Putamen (tissue), 1 donor: ENCODE measurements at regions not wholly inside any gene's neighbourhood (a gene's known extent, or its start where the extent isn't known, plus 50 kb on each side); places are given as distances from the start of the nearest gene placed in this dataset.
A peak's percentile ranks its signal among the peaks of the same experiment; 100 is the strongest.
"Not testable (repeated sequence)": the region's sequence is repeated elsewhere in the genome, so short reads cannot be mapped to it uniquely, and the experiment has no call there.

Experiments used
- DNase-seq: peaks from one replicate; pipeline ENCODE4 v3.0.0-alpha.2; 2016; ENCODE audit warnings: low spot score

GRCh38 chr3:125917020-125917549 is 51.9 kb upstream of the ROPN1B start:
- DNase-seq: peak; percentile 59

- not testable (repeated sequence) for DNase-seq
Measured at GRCh38 chr3:125918024-125918423, 51.0 kb upstream of the ROPN1B start.

GRCh38 chr3:125918451-125918850 is 50.5 kb upstream of the ROPN1B start:
- DNase-seq: not testable (repeated sequence)

GRCh38 chr3:125918866-125919265 is 50.1 kb upstream of the ROPN1B start:
- peak; percentile 48 for DNase-seq
